ENCODE measurements at regions not wholly inside any gene's neighbourhood (a gene's known extent, or its start where the extent isn't known, plus 50 kb on each side); places are given as distances from the start of the nearest gene placed in this dataset.

GRCh38 chr14:98374136-98374535 is 897.9 kb downstream of the BCL11B start:
- no peak for DNase-seq (ENCODE audit: low read depth)

- no peak for DNase-seq (ENCODE audit: low read depth)
Measured at GRCh38 chr14:98375566-98375965, 896.4 kb downstream of the BCL11B start.

GRCh38 chr14:98379830-98380229 is 892.2 kb downstream of the BCL11B start:
- DNase-seq (ENCODE audit: low read depth), result no peak

GRCh38 chr14:98382662-98383061 is 889.3 kb downstream of the BCL11B start:
- no peak for DNase-seq (ENCODE audit: low read depth)

- no peak for DNase-seq (ENCODE audit: low read depth)
Measured at GRCh38 chr14:98385851-98386250, 886.1 kb downstream of the BCL11B start.

GRCh38 chr14:98391061-98391460 is 880.9 kb downstream of the BCL11B start:
- DNase-seq (ENCODE audit: low read depth), result no peak

- no peak for DNase-seq (ENCODE audit: low read depth)
Measured at GRCh38 chr14:98393527-98393926, 878.5 kb downstream of the BCL11B start.

GRCh38 chr14:98404811-98405210 is 867.2 kb downstream of the BCL11B start:
- no peak for DNase-seq (ENCODE audit: low read depth)

- no peak for DNase-seq (ENCODE audit: low read depth)
Measured at GRCh38 chr14:98408024-98408555, 863.9 kb downstream of the BCL11B start.

GRCh38 chr14:98408713-98409112 is 863.3 kb downstream of the BCL11B start:
- DNase-seq (ENCODE audit: low read depth), result no peak

- DNase-seq (ENCODE audit: low read depth), result no peak
Measured at GRCh38 chr14:98411154-98411553, 860.8 kb downstream of the BCL11B start.

GRCh38 chr14:98412431-98412830 is 859.6 kb downstream of the BCL11B start:
- no peak for DNase-seq (ENCODE audit: low read depth)

- DNase-seq (ENCODE audit: low read depth), result no peak
Measured at GRCh38 chr14:98415766-98416165, 856.2 kb downstream of the BCL11B start.

GRCh38 chr14:98417001-98417400 is 855.0 kb downstream of the BCL11B start:
- DNase-seq (ENCODE audit: low read depth), result no peak

- no peak for DNase-seq (ENCODE audit: low read depth)
Measured at GRCh38 chr14:98428483-98428994, 843.5 kb downstream of the BCL11B start.

GRCh38 chr14:98433436-98433835 is 838.6 kb downstream of the BCL11B start:
- no peak for DNase-seq (ENCODE audit: low read depth)

- no peak for DNase-seq (ENCODE audit: low read depth)
Measured at GRCh38 chr14:98437113-98437512, 834.9 kb downstream of the BCL11B start.

- no peak for DNase-seq (ENCODE audit: low read depth)
Measured at GRCh38 chr14:98444077-98444476, 827.9 kb downstream of the BCL11B start.

GRCh38 chr14:98445718-98446117 is 826.3 kb downstream of the BCL11B start:
- DNase-seq (ENCODE audit: low read depth), result no peak

- DNase-seq (ENCODE audit: low read depth), result no peak
Measured at GRCh38 chr14:98446508-98446907, 825.5 kb downstream of the BCL11B start.

- DNase-seq (ENCODE audit: low read depth), result no peak
Measured at GRCh38 chr14:98456231-98456630, 815.8 kb downstream of the BCL11B start.

GRCh38 chr14:98458702-98459101 is 813.3 kb downstream of the BCL11B start:
- no peak for DNase-seq (ENCODE audit: low read depth)

GRCh38 chr14:98462908-98463307 is 809.1 kb downstream of the BCL11B start:
- DNase-seq (ENCODE audit: low read depth), result no peak

GRCh38 chr14:98466807-98467206 is 805.2 kb downstream of the BCL11B start:
- no peak for DNase-seq (ENCODE audit: low read depth)

- no peak for DNase-seq (ENCODE audit: low read depth)
Measured at GRCh38 chr14:98470663-98471062, 801.3 kb downstream of the BCL11B start.

Measured in GM04503 (cell line).